Activated CD4-positive, alpha-beta T cell treated with anti-CD3 and anti-CD28 coated beads, Interleukin-2, Interleukin-4, amounts not matched to agents 100 ng/mL and 50 ng/mL, durations not matched to agents 16 hours and 8 hours (primary cell): ENCODE measurements at regions not wholly inside any gene's neighbourhood (a gene's known extent, or its start where the extent isn't known, plus 50 kb on each side); places are given as distances from the start of the nearest gene placed in this dataset.
"Not testable (repeated sequence)": the region's sequence is repeated elsewhere in the genome, so short reads cannot be mapped to it uniquely, and the experiment has no call there.

Experiments
- DNase-seq: peaks from one replicate; pipeline ENCODE4 v3.0.0-alpha.2; 2020; ENCODE audit warnings: low spot score

DNA sequence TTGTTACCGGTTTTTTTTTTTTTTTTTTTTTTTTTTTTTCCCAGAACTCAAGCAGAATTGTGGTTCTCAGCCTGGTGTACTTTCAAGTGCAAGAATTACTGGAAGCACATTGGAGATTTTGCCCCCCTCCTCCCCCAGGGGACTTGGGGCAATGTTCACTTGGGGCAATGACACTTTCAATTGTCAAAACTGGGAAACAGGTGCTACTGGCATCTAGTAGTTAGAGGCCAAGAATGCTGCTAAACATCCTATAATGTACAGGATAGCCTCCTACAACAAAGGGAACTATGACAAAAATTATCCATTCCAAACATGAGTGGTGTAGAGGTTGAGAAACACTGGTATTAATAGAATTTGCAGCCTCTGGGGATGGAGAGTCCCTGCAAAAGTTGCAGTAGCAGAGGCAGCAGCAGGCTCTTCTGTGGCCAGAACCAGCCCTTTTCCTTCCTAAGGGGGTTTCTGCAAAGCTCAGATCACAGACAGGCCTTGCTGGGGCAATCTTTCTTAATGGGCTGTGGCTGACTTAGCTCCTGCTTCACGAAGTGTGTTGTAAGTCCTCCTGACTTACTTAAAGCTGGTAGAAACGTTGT is 144.3 kb upstream of the MRPS22 start:
- no peak for DNase-seq

DNA sequence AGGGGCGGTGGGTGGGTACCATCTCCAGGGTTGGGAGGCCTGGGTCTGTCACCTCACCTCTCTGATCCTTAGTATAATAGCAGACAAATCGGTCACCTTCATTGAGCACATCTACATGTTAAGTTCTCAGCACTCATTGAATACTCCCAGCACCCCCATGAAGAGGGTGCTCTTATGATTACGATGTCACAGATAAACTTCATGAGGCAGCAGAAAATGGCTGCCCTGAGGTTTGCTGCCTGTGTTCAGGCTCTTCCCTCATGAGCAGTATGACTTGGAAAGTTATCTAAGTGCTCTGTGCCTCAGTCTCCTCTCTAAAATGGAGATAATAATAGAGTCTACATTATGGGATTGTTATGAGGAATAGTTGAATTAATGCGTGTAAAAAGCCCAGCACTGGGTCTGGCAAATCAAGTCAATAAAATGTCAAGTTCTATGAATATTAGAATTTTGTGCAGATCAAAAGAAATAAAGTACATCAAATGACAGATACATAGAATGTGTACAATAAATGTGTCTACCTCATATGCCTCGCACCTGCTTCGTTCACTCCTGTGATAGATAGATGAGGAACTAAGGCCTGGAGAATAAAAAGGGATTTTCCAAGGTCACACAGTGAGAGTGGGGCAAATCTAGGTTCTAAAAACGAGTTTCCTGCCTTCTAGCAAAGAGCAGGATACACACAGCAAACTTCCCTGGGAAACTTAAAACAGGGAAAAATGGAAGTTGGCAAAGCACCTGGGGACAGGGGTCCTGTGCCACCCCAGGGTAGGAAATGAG is 142.2 kb upstream of the MRPS22 start:
- DNase-seq, result no peak

DNA sequence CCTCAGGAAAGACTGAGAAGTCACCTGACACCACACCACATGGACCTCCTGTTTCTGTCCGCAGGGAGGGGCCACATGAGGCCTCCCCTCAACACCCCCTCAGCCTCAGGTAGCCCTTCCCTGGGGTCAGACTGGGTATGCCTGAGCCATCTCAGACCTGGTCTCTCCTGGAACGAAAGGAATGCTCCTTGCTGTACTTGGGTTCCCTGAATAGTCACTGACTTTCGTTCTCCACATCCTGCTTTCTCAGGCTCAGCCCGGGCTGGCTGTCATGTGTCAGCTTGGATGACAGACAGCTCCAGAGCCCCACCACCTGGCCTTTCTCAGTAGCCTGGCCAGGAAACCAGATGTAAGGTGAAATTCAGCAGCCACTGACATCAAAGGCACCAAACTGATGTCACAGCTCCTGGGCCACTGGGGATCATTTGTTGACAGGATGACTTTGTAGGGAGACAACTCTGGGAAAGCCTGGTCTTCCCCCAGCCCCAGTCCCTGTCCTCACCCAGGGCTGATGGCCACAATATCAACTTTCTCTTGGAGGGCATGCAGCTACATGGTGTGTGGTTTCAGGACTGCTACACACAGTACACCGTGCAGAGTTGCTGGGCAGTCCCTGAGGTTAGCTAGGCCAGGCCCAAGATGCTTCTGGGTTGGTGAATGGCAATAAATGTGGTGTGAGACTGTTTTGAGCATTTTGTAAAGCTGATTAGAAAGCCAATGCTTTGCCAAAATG is 141.4 kb upstream of the MRPS22 start:
- DNase-seq, result peak; percentile 32

DNA sequence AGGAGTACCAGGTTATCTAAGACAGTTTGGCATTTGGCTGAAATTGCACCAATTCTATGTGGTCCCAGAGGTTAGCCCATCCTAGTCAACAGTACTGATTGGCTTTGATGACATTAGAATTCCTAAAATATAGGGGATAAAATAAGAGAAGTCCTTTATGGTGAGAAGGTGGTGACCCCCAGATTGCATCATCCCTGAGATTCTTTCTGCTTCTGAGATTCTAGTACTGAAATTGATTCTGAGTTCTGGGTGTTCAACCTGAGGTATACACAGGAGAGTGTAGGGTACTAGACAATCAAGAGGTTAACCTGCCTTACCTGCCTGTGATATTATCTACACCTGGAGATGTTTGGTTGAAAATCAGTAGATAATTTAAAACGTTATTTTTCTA is 140.9 kb upstream of the MRPS22 start:
- no peak for DNase-seq

DNA sequence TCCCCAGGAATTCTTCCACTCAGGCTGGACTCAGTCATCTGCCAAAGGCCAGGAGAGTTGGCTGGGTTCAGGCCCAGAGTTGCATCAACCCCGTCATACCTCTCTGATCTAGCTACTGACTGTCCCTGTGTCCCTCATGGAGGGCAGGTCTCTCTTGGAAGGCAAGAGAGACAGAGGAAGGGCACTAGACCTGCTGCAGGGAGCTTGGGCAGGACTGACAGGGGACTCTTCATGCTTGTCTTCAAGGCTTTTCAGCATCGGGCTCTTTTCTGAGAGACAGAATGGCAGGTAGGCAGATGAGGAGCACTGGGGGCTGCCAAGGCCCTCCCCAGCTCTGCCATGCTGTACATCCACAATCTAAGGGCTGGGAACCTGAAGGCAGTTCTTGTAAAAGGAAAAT is 140.1 kb upstream of the MRPS22 start:
- no peak for DNase-seq

DNA sequence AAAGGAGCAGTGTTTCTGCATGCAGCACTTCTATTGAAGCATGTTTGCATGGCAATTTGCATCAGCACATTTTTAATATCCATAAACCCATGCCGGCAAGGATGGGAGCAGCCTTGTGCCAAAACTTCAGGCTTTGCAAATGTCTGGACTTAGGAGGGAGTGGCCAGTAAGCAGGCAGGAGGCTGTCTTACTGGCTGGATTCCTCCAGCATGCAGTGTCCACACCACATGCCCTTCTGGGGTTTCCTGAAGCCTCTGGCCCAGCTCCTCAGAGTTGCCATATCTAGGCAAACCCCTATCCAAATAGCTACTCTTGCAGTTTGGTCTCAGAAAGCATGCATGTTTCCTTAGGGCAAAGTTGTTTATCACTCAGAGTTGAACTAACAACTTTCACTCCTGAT is 139.1 kb upstream of the MRPS22 start:
- no peak for DNase-seq

DNA sequence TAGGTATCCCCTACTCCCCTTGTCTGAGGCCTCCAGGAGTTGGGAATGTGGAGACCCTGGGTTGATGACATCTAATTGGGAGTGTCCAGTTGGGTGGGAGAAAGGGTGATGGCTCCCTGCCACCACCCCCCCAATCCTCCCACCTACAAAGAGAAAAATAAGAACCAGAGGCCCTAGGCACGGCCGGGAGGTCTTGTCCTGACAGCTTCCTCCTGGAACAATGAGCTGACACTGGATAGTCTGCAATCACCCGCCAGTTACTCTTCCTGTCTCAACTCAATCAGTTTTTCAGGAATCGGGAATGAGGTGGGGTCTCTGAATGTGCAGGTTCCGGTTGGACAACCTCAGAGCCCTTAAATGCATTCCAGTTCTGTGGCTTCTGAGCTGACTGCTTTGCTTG is 129.9 kb upstream of the MRPS22 start:
- no peak for DNase-seq

DNA sequence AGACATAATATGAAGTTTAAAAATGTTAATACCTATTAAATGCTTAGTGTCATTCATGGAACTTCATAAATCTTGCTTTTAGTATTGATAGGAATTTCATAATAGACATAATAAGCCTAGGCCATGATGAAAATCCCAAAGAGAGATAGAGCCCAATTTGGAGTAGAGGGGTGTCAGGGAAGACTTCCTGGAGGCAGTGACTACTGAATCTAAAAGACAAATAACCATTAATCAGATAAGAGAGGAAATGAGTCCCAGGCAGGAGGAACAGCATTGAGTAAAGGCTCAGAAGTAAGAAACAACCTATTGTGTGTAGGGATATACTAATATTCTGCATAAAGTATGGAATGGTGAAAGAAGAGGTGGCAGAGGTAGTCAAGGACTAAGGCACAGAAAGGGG is 126.9 kb upstream of the MRPS22 start:
- DNase-seq, result no peak

DNA sequence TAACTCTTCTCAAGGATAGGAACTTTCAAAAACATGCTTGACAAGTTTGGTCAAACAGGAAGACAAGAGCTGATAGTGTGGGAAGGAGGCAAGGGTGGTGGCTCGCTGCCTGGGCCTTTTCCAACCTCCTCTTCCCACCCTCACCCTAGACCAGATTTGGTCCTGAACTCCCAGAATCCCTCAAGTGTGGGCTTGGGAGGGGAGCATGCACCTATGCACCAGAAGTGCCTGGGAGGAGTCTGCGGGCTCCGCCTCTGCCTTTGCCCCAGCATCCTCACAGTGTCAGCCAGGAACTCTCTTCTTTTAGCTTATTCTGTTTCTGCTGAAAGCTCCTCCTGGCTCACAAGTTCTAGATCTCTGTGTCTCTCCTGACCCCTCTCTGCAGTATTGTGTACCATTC is 126.2 kb upstream of the MRPS22 start:
- DNase-seq, result no peak

DNA sequence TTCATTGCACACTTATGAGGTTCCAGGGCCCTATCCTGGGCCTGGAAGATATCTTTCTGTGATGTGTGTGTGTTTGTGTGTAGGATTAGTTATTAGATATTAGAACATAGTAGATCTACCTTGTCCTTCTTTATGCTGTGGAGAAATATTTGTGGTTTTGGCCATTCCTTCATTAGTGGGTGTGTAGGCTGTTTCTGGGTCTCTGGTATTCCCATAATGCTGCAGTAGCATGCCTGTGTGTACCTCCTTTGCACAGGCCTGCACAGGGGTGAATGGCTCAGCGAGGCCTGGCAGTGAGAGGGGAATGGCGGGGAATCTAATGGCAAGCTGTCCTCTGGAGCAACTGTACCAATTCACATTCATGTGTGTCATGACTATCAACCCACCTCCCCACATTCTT is 125.8 kb upstream of the MRPS22 start:
- no peak for DNase-seq

DNA sequence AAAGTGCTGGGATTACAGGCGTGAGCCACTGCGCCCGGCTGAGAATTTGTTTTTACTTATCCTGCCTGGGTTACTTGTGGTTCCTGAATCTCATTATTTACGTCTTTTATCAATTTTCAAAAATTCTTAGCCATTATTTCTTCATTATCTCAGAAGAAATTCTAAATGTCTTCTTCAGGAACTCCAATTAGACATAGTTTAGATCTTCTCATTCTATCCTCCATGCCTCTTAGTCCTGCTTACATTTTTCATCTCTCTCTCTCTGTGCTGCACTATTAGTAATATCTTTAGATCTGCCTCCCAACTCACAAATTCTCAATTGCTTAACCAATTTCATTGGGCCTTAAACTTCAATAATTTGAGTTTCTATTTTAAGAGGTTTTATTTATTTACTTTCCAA is 124.4 kb upstream of the MRPS22 start:
- DNase-seq, result no peak

DNA sequence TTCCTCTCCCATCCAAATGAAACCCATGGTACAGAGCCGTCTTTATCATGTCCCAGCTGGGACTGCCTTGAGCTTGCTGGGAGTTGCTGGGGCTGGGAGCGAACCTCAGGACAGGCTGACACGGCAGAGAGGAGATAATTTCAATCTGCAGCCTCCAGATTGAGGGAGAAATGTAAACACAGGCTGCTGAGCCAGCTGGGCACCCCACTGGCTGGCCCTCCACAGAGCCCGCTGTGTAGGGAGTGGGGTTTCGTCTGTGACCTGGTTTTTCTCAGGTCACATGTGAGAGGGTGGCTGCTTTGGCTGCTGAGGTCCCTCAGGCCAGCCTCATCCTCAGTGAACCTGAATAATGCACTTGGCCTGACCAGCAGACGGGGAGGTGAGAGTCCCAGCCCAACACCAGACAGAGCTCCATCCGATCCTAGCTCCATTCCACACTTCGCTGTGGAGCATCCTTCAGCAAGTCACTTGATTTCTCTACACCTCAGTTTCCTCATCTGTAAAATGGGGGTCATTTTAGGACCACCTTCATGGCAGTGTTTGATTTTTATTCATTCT is 121.6 kb upstream of the MRPS22 start:
- DNase-seq, result no peak

DNA sequence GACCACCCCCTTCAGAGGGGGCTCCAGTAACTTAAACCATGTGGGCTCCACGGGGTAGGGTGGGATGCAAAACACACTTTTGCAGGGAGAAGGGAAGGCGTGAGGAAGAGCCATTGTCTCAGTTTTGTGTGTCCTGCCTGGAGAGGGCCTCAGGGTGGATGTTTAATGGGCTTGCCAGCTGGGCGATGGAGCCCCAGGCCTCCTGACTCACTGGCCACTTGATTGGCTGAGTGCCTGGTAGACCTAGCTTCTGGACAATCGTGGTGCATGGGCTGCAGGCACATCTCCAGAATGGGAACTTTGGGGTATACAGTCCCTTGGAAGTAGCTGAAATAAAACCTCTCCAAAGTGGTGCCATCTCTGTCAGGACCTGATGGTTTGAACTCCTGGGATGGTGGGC is 118.3 kb upstream of the MRPS22 start:
- no peak for DNase-seq

DNA sequence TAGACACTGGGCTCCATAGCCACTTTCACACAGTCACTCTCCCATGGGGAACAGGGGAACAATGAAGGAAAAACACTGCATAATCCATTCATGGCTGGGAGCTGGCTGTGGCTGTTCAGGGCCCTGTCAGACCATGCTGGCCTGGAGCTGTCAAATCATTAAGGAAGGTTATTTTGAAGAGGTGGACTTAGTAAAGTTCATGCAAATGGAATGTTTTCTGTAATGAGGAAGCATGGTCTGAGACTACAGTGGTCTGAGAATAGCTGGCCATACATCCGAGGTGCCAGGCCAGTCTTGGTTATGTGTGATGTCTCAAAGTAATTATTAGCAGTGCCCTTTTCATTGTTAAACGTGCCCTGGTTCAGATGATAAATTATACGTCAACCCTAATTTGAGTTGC is 117.1 kb upstream of the MRPS22 start:
- no peak for DNase-seq

DNA sequence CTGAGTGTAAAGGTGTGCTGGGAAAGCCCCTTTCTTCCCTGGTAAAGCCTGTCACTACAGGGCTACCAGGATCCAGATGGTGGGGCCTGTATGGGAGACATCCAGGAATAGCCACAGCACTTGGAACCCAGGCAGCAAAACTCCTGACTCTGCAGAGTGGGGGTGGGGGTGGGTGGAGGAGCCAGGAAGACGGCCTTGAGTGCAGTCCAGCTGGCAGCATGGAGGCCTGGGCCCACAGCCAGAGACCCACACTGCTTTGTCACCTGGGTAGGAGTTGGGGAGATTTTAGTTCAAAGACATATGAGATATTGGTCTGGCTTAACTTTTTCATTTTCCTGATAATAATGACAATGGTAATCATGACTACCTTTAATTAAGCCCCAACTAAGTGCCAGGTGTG is 116.7 kb upstream of the MRPS22 start:
- DNase-seq, result no peak

DNA sequence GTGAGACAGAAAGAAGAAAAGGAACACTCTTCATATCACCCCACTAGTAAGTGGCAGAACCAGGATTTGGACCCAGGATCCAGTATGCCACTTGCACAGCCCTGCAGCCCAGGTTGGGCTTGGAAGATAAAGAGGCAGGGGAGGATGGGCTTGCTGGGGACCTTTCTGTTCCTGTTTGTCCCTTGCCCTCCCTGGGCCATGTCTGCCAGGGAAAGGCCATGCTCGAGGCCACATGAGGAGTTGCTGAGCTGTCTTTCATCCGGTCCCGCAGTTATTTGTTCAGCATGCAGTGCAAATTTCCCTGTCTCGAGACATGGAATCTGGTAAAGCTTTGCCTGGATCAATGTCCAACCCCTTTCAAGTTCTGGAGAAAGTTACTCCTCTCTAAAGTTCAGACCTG is 116.0 kb upstream of the MRPS22 start:
- no peak for DNase-seq

DNA sequence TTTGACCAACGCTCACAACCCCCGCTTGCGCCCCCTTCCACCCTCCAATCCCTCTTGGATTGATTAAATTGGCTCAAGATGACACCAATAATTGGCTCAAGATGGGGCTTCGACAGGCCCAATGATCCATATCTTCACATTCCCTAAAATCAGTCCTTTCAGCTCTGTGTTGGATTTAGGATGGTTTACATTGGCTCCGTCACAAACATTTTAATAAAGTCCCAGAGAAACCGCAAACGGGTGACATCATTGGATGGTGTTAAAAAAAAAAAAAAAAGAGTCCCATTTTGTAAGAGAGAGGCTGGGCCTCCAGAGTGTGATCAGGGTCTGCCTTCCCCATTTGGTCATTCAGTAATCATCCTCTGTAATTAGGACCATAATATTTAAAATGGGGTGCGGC is 113.4 kb upstream of the MRPS22 start:
- DNase-seq, result no peak

DNA sequence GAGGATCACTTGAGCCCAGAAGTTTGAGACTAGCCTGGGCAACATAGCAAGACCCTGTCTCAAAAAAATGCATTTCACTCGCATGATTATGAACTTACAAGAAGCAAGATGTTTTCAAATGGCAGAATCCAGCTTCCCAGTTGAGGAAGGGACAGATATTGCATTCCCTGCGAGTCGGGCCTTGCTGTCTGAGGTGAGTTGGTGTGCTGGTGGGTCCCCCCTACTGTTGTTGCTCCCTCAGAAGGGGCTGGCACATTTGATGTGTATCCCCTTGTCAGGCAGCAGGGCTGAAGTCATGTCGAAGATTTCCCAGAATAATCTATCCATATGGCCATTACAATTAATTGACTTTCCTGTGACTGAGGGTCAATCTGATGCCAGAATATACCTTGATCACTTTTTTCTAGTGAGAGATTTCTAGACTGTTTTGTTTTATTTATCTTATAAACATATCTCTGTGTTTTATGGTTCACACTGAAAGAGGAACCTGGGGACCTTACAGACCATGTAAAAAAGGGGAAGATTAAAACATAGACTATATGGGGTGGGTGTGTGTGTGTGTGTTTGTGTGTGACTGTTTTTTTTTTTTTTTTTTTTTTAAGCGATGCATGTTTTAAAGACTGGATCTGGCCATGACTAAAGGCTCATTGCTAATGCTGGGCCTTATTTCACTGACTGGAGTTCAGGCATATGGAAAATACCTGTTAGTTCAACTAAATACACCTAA is 112.1 kb upstream of the MRPS22 start:
- no peak for DNase-seq

DNA sequence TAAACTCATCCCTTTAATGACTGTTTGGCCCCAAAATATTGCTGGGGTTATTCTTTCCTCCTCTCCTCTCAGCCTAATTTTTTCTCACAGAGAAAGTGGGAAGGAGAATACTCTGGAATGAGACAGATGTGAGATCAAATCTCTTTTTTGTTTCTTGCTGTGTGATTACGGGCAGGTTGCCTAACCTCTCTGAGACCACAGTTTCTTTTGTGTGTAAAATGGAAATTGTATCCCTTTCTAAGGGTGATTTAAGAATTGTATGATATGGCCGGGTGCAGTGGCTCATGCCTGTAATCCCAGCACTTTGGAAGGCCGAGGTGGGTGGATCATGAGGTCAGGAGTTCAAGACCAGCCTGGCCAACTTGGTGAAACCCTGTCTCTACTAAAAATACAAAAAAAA is 111.5 kb upstream of the MRPS22 start:
- not testable (repeated sequence) for DNase-seq

DNA sequence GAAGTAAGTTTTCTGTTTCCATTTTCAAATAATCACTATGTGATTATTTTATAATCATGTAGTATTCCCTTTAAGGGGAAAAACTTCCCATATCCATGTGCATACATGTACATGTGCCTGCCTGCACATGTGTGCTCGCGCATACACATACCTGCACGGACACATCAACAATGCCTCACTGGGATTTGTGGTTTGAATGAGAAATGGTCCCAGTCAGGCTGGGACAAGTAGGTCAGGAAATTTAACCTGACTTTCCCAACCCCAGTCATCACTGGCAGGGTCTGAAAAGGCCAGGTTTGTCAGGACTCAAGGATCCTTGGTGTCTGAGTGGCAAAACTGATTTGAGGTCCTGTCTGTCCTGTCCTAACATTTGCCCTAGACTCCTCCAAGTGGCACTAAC is 109.3 kb upstream of the MRPS22 start:
- no peak for DNase-seq

DNA sequence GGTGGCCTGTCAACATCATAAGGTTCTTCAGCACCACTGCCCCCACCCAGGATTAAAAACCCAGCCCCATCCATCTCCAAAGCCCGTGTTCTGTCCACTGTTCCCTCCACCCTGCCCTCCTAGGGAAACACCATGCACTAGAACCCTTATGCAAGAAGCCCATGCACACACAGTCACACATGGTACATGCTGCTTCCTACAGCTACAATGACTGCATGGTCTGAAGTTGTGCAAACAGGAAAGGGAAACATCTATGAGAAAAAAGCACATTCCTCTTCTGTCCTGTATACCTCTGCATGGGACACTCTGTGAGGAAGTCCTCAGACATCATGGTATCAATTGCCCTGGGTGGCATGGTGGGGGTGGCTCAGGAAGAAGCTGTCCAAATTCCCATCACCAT is 108.6 kb upstream of the MRPS22 start:
- DNase-seq, result no peak

DNA sequence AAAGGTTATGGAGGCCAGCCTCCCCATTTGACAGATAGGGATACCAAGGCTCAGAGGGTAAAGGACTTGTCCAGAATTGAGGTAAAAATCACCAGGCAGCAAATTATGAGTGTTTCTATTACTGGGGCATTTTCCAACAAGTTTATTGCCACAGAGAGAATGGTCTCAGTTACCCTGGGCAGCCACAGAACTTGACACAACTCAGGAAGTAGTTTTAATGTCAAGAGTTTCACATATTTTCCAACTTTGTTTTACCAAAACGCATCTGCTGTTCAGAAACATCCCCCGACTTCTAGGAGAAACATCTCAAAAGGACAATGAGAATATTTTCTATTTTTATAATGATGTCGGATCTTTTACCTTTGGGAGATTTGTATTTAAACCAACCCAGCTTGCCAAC is 107.5 kb upstream of the MRPS22 start:
- DNase-seq, result no peak
